H1 (cell line): ENCODE measurements at regions not wholly inside any gene's neighbourhood (a gene's known extent, or its start where the extent isn't known, plus 50 kb on each side); places are given as distances from the start of the nearest gene placed in this dataset.

Experiments
- BACH1 ChIP-seq: IDR thresholded peaks from 2 replicates; pipeline ENCODE4 v1.6.1; 2012; ENCODE audit warnings: low read length, improper control_type of control experiment
- CHD2 ChIP-seq: IDR thresholded peaks from 2 replicates; pipeline ENCODE4 v1.6.1; 2012; ENCODE audit warnings: low read length, improper control_type of control experiment
- PHF8 ChIP-seq: fragments of 200-600 bp; sonication (generic); conservative IDR thresholded peaks from 2 replicates; pipeline ENCODE4 v1.7.1; 2012; ENCODE audit warnings: low read depth, mild to moderate bottlenecking, inconsistent platforms, low read length, moderate library complexity
- SUZ12 ChIP-seq: fragments of 200-600 bp; sonication (generic); IDR thresholded peaks from 2 replicates; pipeline ENCODE4 v1.6.1; 2012; ENCODE audit warnings: mild to moderate bottlenecking, inconsistent platforms, low read length, moderate library complexity, mixed read lengths

- TF ChIP-seq SUZ12 (no peak), PHF8 (no peak), CHD2 (no peak), BACH1 (no peak)
- TF ChIP-seq, all 59 proteins: peak for 0
Measured at GRCh38 chr20:53887973-53888372, 182.4 kb downstream of the BCAS1 start (continued).
